Esophagus squamous epithelium (tissue), 4 donors: ENCODE measurements at regions not wholly inside any gene's neighbourhood (a gene's known extent, or its start where the extent isn't known, plus 50 kb on each side); places are given as distances from the start of the nearest gene placed in this dataset.

Source experiments
- CTCF ChIP-seq, 6 experiments: fragments of 450-650 bp in 4 of 6; fragments of 200-600 bp in 2 of 6; sonication (generic) in 2 of 6; IDR thresholded peaks; one replicate each; pipeline ENCODE4 v1.5.1; 2016 to 2019; ENCODE audit warnings: antibody characterized with exemption in 6 of 6, mild to moderate bottlenecking in 4 of 6, moderate library complexity in 4 of 6
- POLR2A ChIP-seq, 4 donors: fragments of 450-650 bp; IDR thresholded peaks; one replicate each; pipeline ENCODE4 v1.6.1; 2017; ENCODE audit warnings: antibody characterized with exemption in 4 of 4, mild to moderate bottlenecking in 4 of 4, moderate library complexity in 3 of 4

DNA sequence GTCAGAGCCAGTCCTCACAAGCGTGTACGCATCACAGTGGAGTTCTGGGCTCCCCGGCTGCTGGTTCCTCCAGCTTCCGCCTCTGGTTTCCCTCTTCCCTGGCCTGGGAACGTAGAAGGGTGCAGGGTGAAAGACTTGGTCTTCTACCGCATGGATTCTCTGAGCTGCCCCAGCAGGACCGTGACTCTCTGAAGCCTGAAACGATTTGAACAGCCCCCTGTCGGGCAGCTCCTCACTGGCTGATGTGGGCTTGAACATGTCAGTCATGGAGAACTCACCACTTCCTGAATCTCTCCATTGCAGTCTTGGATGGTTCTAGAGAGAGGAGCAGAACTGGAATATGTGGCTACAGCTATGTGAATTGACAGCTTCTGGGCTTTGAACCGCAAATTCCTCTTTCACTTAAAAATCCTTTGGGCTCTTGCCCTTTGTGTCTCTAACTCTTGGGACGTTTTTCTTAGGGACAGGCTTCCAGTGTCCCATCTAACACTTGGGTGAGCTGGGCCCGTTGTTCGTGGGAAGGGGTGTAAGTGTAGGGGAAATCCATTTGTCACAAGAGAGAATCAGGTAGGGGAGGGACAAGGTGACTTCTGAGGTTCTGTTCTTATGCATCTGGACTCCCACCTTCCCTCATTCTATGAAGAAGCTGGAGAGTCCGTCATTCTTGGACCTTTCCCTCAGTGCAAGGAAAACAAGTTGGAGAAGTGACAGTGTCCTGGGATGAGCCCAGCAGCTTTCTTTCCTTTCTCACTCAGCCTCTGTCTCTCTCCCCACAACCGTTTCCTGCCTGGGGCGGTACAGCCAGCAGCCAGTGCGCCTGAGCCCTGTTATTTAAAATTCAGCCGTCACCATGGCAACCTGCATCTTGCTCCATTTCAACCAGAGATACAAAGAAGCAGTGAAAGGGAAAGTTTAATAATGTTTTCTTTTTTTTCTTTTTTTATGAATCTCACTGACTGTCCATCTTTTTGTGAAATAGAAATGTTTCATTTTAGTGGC is 84.7 kb downstream of the PTTG1 start:
- TF ChIP-seq POLR2A (IDR thresholded peaks at IDR 0.05) (no peak), CTCF (IDR thresholded peaks at IDR 0.05) (no peak)
